GM18951 (cell line): ENCODE measurements at regions not wholly inside any gene's neighbourhood (a gene's known extent, or its start where the extent isn't known, plus 50 kb on each side); places are given as distances from the start of the nearest gene placed in this dataset.

Experiments
- POLR2A ChIP-seq: IDR thresholded peaks from 4 replicates; pipeline ENCODE4 v1.6.1; 2011; ENCODE audit warnings: mild to moderate bottlenecking; ENCODE audit not compliant: insufficient read length, insufficient read depth; ENCODE audit errors: extremely low read depth
- in situ Hi-C: fragments of 300-500 bp; cut with MboI; formaldehyde crosslinking; loops from one replicate; pipeline ENCODE4 v1.12.0; 2022; ENCODE audit warnings: low sequenced_read_pairs, mixed read lengths, inconsistent platforms; ENCODE audit not compliant: unreplicated experiment

DNA sequence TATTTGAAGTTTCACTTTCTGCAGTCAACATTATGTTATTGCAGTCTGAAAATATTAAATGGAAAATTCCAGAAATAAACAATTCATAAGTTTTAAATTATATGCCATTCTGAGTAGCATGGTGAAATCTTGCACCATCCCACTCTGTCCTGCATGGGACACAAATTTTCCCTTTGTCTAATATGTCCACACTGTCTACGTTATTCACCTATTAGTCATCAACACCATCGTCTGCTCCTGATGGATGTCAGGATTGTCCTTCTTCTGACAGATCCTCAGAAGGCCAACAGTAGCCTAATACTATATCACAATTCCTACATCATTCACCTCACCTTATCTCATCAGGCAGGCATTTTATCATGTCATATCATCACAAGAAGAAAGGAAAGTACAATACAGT is 163.1 kb downstream of the TXNL1 start:
- in situ Hi-C loops: no loop called here
- TF ChIP-seq POLR2A: no peak

DNA sequence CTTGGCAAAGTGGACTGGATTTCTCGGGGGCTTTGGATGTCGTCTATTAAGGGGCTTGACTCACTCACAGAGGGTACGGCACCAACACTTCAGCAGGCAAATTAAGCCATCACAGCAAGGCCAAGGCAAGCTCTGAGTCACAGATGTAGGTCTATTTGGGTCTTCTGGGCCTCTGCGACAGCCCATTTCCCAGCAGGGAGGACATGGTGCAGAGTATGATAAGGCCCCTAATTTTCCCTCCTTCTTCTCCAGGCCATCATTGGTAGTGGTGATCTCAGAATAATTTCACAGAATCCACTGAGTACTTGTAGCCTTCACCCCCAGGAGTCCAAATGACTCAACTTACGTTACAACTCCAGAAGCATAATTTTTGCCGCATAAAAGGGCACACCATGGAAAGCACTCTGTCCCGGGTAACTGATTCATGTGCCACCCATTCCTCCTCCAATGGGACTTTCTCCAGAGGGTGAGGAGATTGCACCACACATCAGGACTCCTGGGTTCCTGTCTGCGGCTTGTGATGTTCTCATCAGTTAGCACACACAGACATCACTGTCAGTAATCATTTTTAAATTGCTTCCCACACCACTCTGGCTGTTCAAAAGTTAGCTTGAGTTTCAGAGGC is 164.9 kb downstream of the TXNL1 start:
- TF ChIP-seq POLR2A: no peak
- in situ Hi-C loops: no loop called here

GRCh38 chr18:56470406-56471351 is 167.7 kb downstream of the TXNL1 start:
- in situ Hi-C loops: no loop called here
- TF ChIP-seq POLR2A: no peak

GRCh38 chr18:56469582-56469981 is 168.8 kb downstream of the TXNL1 start:
- TF ChIP-seq POLR2A: no peak
- in situ Hi-C loops: no loop called here

DNA sequence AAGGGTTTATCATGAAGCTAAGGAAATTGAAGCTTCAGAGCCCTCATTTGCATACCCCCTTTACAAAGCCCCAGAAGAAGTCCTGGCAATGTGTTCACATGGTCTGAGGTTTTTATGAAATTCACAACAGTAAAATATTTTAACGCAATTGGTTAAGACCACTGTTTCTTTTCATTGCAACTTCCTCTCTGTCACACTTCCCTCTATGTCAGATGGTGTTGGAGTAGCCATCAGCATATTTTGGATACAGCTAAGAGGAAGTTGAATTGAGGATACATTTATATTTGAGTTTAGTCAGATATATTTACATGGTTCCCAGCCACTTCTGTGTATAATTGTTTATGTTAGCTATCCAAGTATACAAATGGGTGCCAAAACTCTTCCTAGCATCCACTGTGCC is 170.0 kb downstream of the TXNL1 start:
- in situ Hi-C loops: no loop called here
- no peak for TF ChIP-seq POLR2A

DNA sequence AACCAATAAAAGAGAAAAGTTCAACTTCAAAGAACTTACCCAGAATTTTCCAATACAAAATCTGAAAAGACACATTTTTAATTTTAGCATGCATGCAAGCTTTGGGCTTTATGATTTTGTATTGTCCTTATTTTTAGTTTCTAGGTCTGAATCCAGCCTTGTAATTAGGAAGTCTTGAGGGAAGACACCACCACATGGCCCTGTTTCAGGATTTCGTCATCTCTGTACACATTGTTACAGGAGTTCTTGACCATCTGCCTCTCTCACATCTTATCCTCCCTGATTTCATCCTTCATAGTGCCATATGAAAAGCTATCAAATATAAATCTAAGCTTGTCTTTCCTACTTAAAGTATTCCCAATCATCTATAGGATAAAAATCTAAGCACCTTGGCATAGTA is 176.1 kb downstream of the TXNL1 start:
- in situ Hi-C loops: no loop called here
- no peak for TF ChIP-seq POLR2A

- in situ Hi-C loops: no loop called here
- no peak for TF ChIP-seq POLR2A
Measured at GRCh38 chr18:56461151-56461550, 177.2 kb downstream of the TXNL1 start.

- in situ Hi-C loops: no loop called here
- no peak for TF ChIP-seq POLR2A
Measured at GRCh38 chr18:56460581-56460980, 177.8 kb downstream of the TXNL1 start.

DNA sequence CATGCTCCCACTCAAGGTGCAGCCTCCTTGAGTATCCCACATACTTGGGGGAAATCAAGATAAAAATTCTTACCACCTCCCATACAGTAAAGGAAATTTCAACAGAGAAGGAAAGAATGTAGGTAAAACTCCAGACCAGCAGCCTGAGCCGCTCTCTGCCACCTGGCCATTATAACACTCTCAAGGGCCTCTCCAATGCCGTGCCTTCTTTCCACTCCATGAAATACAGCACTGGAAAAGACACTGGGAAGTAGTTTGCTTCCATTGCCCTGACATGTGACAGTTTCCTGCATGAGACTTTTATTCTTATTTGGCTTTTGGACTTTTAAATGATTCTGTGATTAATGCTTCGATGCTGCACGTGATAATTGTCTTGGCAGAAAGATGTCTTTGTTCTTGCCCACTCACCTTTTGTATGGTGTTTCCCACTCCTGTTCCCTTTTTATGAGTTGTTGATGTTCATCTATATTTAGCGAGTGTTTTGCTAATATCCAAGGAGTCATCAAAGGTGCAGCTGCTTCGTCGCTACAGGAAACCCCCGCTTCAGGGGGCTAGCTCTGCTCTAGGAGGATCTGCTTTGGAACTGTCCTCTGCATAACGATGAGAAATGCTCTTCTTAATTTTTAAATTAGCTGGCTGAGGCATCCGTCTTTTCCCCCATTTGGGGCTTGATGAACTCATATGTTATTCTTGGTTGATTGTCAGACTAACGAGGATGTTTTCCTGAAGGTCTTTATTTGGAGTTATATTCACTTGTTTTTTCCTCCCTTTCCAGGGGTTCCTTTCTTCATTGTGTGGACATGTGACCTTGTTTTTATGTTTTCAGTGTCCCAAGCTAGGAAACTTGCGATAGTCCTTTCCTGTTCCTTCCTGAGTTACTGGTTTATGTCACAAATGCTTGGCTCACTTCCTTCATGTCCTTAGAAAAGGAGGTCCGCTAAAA is 179.4 kb downstream of the TXNL1 start:
- TF ChIP-seq POLR2A: no peak
- in situ Hi-C loops: no loop called here

DNA sequence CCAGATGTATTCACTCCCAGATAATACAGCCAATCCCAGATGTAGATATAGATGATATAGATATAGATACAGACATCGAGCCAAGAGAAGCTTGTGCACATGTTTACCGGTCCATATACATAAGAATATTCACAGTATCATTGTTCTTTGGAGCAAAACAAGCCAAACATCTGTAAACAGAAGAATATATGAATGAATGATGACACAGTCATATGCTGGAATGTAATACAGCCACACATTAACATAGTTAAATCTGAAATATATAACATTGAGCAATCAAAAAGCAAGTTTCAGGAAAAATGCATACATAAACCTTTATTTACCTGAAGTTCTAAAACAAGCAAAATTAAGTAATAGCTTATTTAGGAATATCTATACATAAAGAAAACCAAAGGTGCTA is 182.5 kb downstream of the TXNL1 start:
- in situ Hi-C loops: no loop called here
- TF ChIP-seq POLR2A: no peak

DNA sequence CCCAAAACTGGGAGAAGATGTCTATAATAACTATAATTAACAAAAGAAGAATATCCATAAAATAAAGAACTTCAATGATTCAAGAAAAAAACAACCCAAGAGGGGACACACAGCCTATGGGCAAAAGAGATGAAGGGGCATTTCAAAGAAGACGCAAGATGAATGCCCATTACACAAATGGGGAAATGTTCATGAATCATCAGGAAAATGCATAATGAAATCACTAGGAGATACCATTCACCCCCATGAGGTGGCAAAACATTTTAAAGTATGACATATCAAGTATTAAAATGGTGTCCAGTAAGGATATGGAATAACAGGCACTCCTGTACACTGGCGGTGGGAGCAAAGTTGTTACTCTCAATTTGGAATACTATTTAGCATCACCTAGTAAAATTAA is 183.3 kb downstream of the TXNL1 start:
- no peak for TF ChIP-seq POLR2A
- in situ Hi-C loops: no loop called here

GRCh38 chr18:56453631-56454030 is 184.8 kb downstream of the TXNL1 start:
- TF ChIP-seq POLR2A: no peak
- in situ Hi-C loops: no loop called here

- no peak for TF ChIP-seq POLR2A
- in situ Hi-C loops: no loop called here
Measured at GRCh38 chr18:56451188-56451587, 187.2 kb downstream of the TXNL1 start.
